LNCAP (cell line): ENCODE measurements at regions not wholly inside any gene's neighbourhood (a gene's known extent, or its start where the extent isn't known, plus 50 kb on each side); places are given as distances from the start of the nearest gene placed in this dataset.

ENCODE experiments used
- CTCF ChIP-seq: fragments of 450-650 bp; IDR thresholded peaks from 2 replicates; pipeline ENCODE4 v1.5.1; 2017; ENCODE audit warnings: mild to moderate bottlenecking

GRCh38 chr12:127448906-127449305 is 818.1 kb upstream of the TMEM132C start:
- TF ChIP-seq CTCF, result no peak

- TF ChIP-seq CTCF, result no peak
These were observed 816.1 kb upstream of the TMEM132C start for GRCh38 chr12:127450826-127451225.

GRCh38 chr12:127455347-127456265 is 811.4 kb upstream of the TMEM132C start:
- TF ChIP-seq CTCF, result no peak

GRCh38 chr12:127457726-127458125 is 809.2 kb upstream of the TMEM132C start:
- no peak for TF ChIP-seq CTCF

- no peak for TF ChIP-seq CTCF
These were observed 807.8 kb upstream of the TMEM132C start for GRCh38 chr12:127459166-127459565.

- no peak for TF ChIP-seq CTCF
These were observed 807.3 kb upstream of the TMEM132C start for GRCh38 chr12:127459687-127460086.

- TF ChIP-seq CTCF, result no peak
These were observed 803.7 kb upstream of the TMEM132C start for GRCh38 chr12:127463237-127463636.
